HG03280 (cell line): ENCODE measurements at regions not wholly inside any gene's neighbourhood (a gene's known extent, or its start where the extent isn't known, plus 50 kb on each side); places are given as distances from the start of the nearest gene placed in this dataset.
"Not testable (repeated sequence)": the region's sequence is repeated elsewhere in the genome, so short reads cannot be mapped to it uniquely, and the experiment has no call there.

Source experiments
- ATAC-seq: cut with Tn5 transposase; IDR thresholded peaks from one replicate; pipeline ENCODE4 v1.9.1; 2021; ENCODE audit warnings: mild to moderate bottlenecking, moderate library complexity; ENCODE audit not compliant: unreplicated experiment

GRCh38 chr4:54571293-54572151 is 86.2 kb upstream of the KIT start:
- ATAC-seq = no peak

GRCh38 chr4:54572152-54572542 is 85.6 kb upstream of the KIT start:
- no peak for ATAC-seq

GRCh38 chr4:54574500-54574899 is 83.3 kb upstream of the KIT start:
- ATAC-seq = no peak

- no peak for ATAC-seq
Observed at GRCh38 chr4:54575919-54576318, 81.8 kb upstream of the KIT start.

GRCh38 chr4:54581807-54582206 is 76.0 kb upstream of the KIT start:
- ATAC-seq = no peak

- no peak for ATAC-seq
Observed at GRCh38 chr4:54585321-54586000, 72.3 kb upstream of the KIT start.

- ATAC-seq = no peak
Observed at GRCh38 chr4:54586320-54586955, 71.3 kb upstream of the KIT start.

GRCh38 chr4:54587107-54587891 is 70.5 kb upstream of the KIT start:
- ATAC-seq = no peak

GRCh38 chr4:54588404-54588803 is 69.4 kb upstream of the KIT start:
- no peak for ATAC-seq

- ATAC-seq = no peak
Observed at GRCh38 chr4:54589586-54589985, 68.2 kb upstream of the KIT start.

GRCh38 chr4:54593795-54594322 is 63.9 kb upstream of the KIT start:
- no peak for ATAC-seq

GRCh38 chr4:54596201-54596600 is 61.6 kb upstream of the KIT start:
- ATAC-seq = no peak

- not testable (repeated sequence) for ATAC-seq
Observed at GRCh38 chr4:54597678-54598077, 60.1 kb upstream of the KIT start.

- not testable (repeated sequence) for ATAC-seq
Observed at GRCh38 chr4:54602175-54602574, 55.6 kb upstream of the KIT start.

- ATAC-seq = no peak
Observed at GRCh38 chr4:54607067-54607466, 50.7 kb upstream of the KIT start.

- ATAC-seq = no peak
Observed at GRCh38 chr4:54607521-54607920, 50.2 kb upstream of the KIT start.
